Karpas-422 (cell line): ENCODE measurements at regions not wholly inside any gene's neighbourhood (a gene's known extent, or its start where the extent isn't known, plus 50 kb on each side); places are given as distances from the start of the nearest gene placed in this dataset.

Source experiments
- DNase-seq: peaks from one replicate; pipeline ENCODE4 v3.0.0-alpha.2; 2015
- H2AFZ ChIP-seq: fragments of 200-600 bp; sonication (generic); 2 replicates; pipeline ENCODE4 v1.6.1; 2014; ENCODE audit warnings: antibody characterized with exemption, low read length, mixed read lengths
- H3K27ac ChIP-seq: fragments of 200-600 bp; sonication (generic); 2 replicates; pipeline ENCODE4 v1.5.1; 2014; ENCODE audit warnings: mild to moderate bottlenecking, low read length, moderate library complexity
- H3K27me3 ChIP-seq: fragments of 200-600 bp; sonication (generic); 2 replicates; pipeline ENCODE4 v1.6.1; 2014; ENCODE audit warnings: low read length, mixed read lengths
- H3K36me3 ChIP-seq: fragments of 200-600 bp; sonication (generic); 2 replicates; pipeline ENCODE4 v1.6.1; 2014; ENCODE audit warnings: low read length, mixed read lengths; ENCODE audit not compliant: insufficient read depth
- H3K4me1 ChIP-seq: fragments of 200-600 bp; sonication (generic); 2 replicates; pipeline ENCODE4 v1.6.1; 2014; ENCODE audit warnings: mild to moderate bottlenecking, low read length, mixed read lengths
- H3K4me2 ChIP-seq: fragments of 200-600 bp; sonication (generic); 2 replicates; pipeline ENCODE4 v1.6.1; 2014; ENCODE audit warnings: low read length, low read depth, mild to moderate bottlenecking; ENCODE audit not compliant: poor library complexity, severe bottlenecking
- H3K4me3 ChIP-seq: fragments of 200-600 bp; sonication (generic); 2 replicates; pipeline ENCODE4 v1.5.1; 2014; ENCODE audit warnings: mild to moderate bottlenecking, antibody characterized with exemption, low read length, mixed read lengths
- H3K79me2 ChIP-seq: fragments of 200-600 bp; sonication (generic); 2 replicates; pipeline ENCODE4 v1.6.1; 2014; ENCODE audit warnings: mild to moderate bottlenecking, low read length, mixed read lengths
- H3K9ac ChIP-seq: fragments of 200-600 bp; sonication (generic); 2 replicates; pipeline ENCODE4 v1.6.0; 2014; ENCODE audit warnings: low read length
- H3K9me2 ChIP-seq: fragments of 200-600 bp; sonication (generic), shearing (Covaris generic); replicated peaks from 2 replicates; pipeline ENCODE4 v1.6.0; 2014; ENCODE audit warnings: mild to moderate bottlenecking, low read length, moderate library complexity; ENCODE audit not compliant: insufficient read depth
- H3K9me3 ChIP-seq: fragments of 300-700, 200-600 bp; sonication (generic); 2 replicates; pipeline ENCODE4 v1.6.1; 2014; ENCODE audit warnings: low read length, mixed read lengths
- H4K20me1 ChIP-seq: fragments of 200-600 bp; sonication (generic); 2 replicates; pipeline ENCODE4 v1.6.1; 2014; ENCODE audit warnings: mild to moderate bottlenecking, antibody characterized with exemption, low read length, low read depth; ENCODE audit not compliant: insufficient read depth

GRCh38 chr17:13978478-13978877, 90.8 kb upstream of the COX10 start:
- no peaks in the 10 kb centered on the region for H3K27me3 ChIP-seq
- H3K36me3 ChIP-seq, result no peaks in the 10 kb centered on the region
- no peak overlapping the region for H2AFZ ChIP-seq
- H3K79me2 ChIP-seq, result no peaks in the 10 kb centered on the region
- H3K27ac ChIP-seq, result no peak overlapping the region
- no peaks in the 10 kb centered on the region for H3K4me1 ChIP-seq
- H3K9ac ChIP-seq, result no peak overlapping the region
- no peaks in the 10 kb centered on the region for H4K20me1 ChIP-seq
- DNase-seq, result no peak
- 0 out of 2 replicates have a peak, but pooled peaks cover 6% of the 10 kb centered on the region for H3K9me2 ChIP-seq
- H3K9me3 ChIP-seq, result no peaks in the 10 kb centered on the region
- no peak overlapping the region for H3K4me3 ChIP-seq
- no peak overlapping the region for H3K4me2 ChIP-seq

GRCh38 chr17:13981881-13982280, 87.4 kb upstream of the COX10 start:
- no peaks in the 10 kb centered on the region for H4K20me1 ChIP-seq
- H3K9ac ChIP-seq, result no peak overlapping the region
- H3K27me3 ChIP-seq, result no peaks in the 10 kb centered on the region
- H3K4me2 ChIP-seq, result no peak overlapping the region
- DNase-seq, result no peak
- H3K27ac ChIP-seq, result no peak overlapping the region
- H3K79me2 ChIP-seq, result no peaks in the 10 kb centered on the region
- no peaks in the 10 kb centered on the region for H3K36me3 ChIP-seq
- H3K9me3 ChIP-seq, result no peaks in the 10 kb centered on the region
- H3K4me1 ChIP-seq, result no peaks in the 10 kb centered on the region
- H3K4me3 ChIP-seq, result no peak overlapping the region
- H3K9me2 ChIP-seq, result 0 out of 2 replicates have a peak, but pooled peaks cover 6% of the 10 kb centered on the region
- H2AFZ ChIP-seq, result no peak overlapping the region

- no peaks in the 10 kb centered on the region for H3K36me3 ChIP-seq
- no peak overlapping the region for H3K4me3 ChIP-seq
- H3K4me1 ChIP-seq, result no peaks in the 10 kb centered on the region
- 0 out of 2 replicates have a peak, but pooled peaks cover 6% of the 10 kb centered on the region for H3K9me2 ChIP-seq
- no peaks in the 10 kb centered on the region for H3K27me3 ChIP-seq
- H3K27ac ChIP-seq, result no peak overlapping the region
- H4K20me1 ChIP-seq, result no peaks in the 10 kb centered on the region
- no peak overlapping the region for H3K4me2 ChIP-seq
- H3K79me2 ChIP-seq, result no peaks in the 10 kb centered on the region
- DNase-seq, result no peak
- no peak overlapping the region for H2AFZ ChIP-seq
- no peak overlapping the region for H3K9ac ChIP-seq
- no peaks in the 10 kb centered on the region for H3K9me3 ChIP-seq
Observed at GRCh38 chr17:13984956-13985355, 84.3 kb upstream of the COX10 start.

GRCh38 chr17:13986855-13987254, 82.4 kb upstream of the COX10 start:
- H2AFZ ChIP-seq, result no peak overlapping the region

GRCh38 chr17:13989138-13989537, 80.2 kb upstream of the COX10 start:
- Histone ChIP-seq H3K4me1 (no peaks in the 10 kb centered on the region), H3K79me2 (no peaks in the 10 kb centered on the region), H3K9me3 (no peaks in the 10 kb centered on the region), H3K27me3 (no peaks in the 10 kb centered on the region), H3K9ac (no peak overlapping the region), H4K20me1 (no peaks in the 10 kb centered on the region), H3K9me2 (no peaks in the 10 kb centered on the region), H3K36me3 (no peaks in the 10 kb centered on the region), H3K4me2 (no peak overlapping the region), H3K4me3 (no peak overlapping the region), H2AFZ (no peak overlapping the region), H3K27ac (no peak overlapping the region)
- DNase-seq, result no peak

More at GRCh38 chr17:13986855-13987254, 82.4 kb upstream of the COX10 start:
- no peak overlapping the region for H3K27ac ChIP-seq
- H3K4me1 ChIP-seq, result no peaks in the 10 kb centered on the region
- H4K20me1 ChIP-seq, result no peaks in the 10 kb centered on the region
- H3K9me3 ChIP-seq, result no peaks in the 10 kb centered on the region
- no peak for DNase-seq
- no peaks in the 10 kb centered on the region for H3K36me3 ChIP-seq
- H3K9ac ChIP-seq, result no peak overlapping the region
- no peak overlapping the region for H3K4me3 ChIP-seq
- H3K4me2 ChIP-seq, result no peak overlapping the region
- no peaks in the 10 kb centered on the region for H3K79me2 ChIP-seq
- no peaks in the 10 kb centered on the region for H3K27me3 ChIP-seq
- no peaks in the 10 kb centered on the region for H3K9me2 ChIP-seq

GRCh38 chr17:13993106-13993505, 76.2 kb upstream of the COX10 start:
- no peaks in the 10 kb centered on the region for H3K4me1 ChIP-seq
- no peak for DNase-seq
- H3K79me2 ChIP-seq, result no peaks in the 10 kb centered on the region
- H3K4me2 ChIP-seq, result no peak overlapping the region
- H3K9ac ChIP-seq, result no peak overlapping the region
- H3K9me2 ChIP-seq, result no peaks in the 10 kb centered on the region
- H3K9me3 ChIP-seq, result no peaks in the 10 kb centered on the region
- no peaks in the 10 kb centered on the region for H3K27me3 ChIP-seq
- no peaks in the 10 kb centered on the region for H4K20me1 ChIP-seq
- H3K4me3 ChIP-seq, result no peak overlapping the region
- H2AFZ ChIP-seq, result no peak overlapping the region
- H3K27ac ChIP-seq, result no peak overlapping the region
- no peaks in the 10 kb centered on the region for H3K36me3 ChIP-seq

GRCh38 chr17:13994050-13994449, 75.3 kb upstream of the COX10 start:
- Histone ChIP-seq H3K4me2 (no peak overlapping the region), H3K9me2 (no peaks in the 10 kb centered on the region), H3K79me2 (no peaks in the 10 kb centered on the region), H3K9me3 (no peaks in the 10 kb centered on the region), H3K4me3 (no peak overlapping the region), H3K36me3 (no peaks in the 10 kb centered on the region), H3K9ac (no peak overlapping the region), H4K20me1 (no peaks in the 10 kb centered on the region), H3K27me3 (no peaks in the 10 kb centered on the region), H3K4me1 (peaks cover 4% of the 10 kb centered on the region; the same call in 1 of the 2 replicates), H3K27ac (no peak overlapping the region), H2AFZ (no peak overlapping the region)
- DNase-seq, result no peak

GRCh38 chr17:13995856-13996271, 73.4 kb upstream of the COX10 start:
- Histone ChIP-seq H4K20me1 (no peaks in the 10 kb centered on the region), H3K79me2 (no peaks in the 10 kb centered on the region), H3K4me1 (peaks cover 4% of the 10 kb centered on the region; the same call in 1 of the 2 replicates), H3K9me3 (no peaks in the 10 kb centered on the region), H3K9me2 (no peaks in the 10 kb centered on the region), H3K4me3 (no peak overlapping the region), H3K27ac (no peak overlapping the region), H2AFZ (no peak overlapping the region), H3K4me2 (no peak overlapping the region), H3K36me3 (no peaks in the 10 kb centered on the region), H3K9ac (no peak overlapping the region), H3K27me3 (no peaks in the 10 kb centered on the region)
- no peak for DNase-seq

- no peak for DNase-seq
- Histone ChIP-seq H3K4me1 (peaks cover 4% of the 10 kb centered on the region; the same call in 1 of the 2 replicates), H3K9ac (no peak overlapping the region), H3K36me3 (no peaks in the 10 kb centered on the region), H3K4me2 (no peak overlapping the region), H3K27me3 (no peaks in the 10 kb centered on the region), H3K9me2 (no peaks in the 10 kb centered on the region), H3K79me2 (no peaks in the 10 kb centered on the region), H4K20me1 (no peaks in the 10 kb centered on the region), H3K4me3 (no peak overlapping the region), H2AFZ (no peak overlapping the region), H3K27ac (no peak overlapping the region), H3K9me3 (no peaks in the 10 kb centered on the region)
Observed at GRCh38 chr17:13996276-13996675, 73.0 kb upstream of the COX10 start.
